HuH-7 (cell line): ENCODE measurements at regions not wholly inside any gene's neighbourhood (a gene's known extent, or its start where the extent isn't known, plus 50 kb on each side); places are given as distances from the start of the nearest gene placed in this dataset.

Experiments used
- DNase-seq: peaks from one replicate; pipeline ENCODE4 v3.0.0; 2011; ENCODE audit warnings: low spot score

GRCh38 chr16:49078104-49078503, 203.5 kb downstream of the CBLN1 start:
- DNase-seq, result no peak

GRCh38 chr16:49075709-49076108, 205.9 kb downstream of the CBLN1 start:
- no peak for DNase-seq

GRCh38 chr16:49068224-49068623, 213.4 kb downstream of the CBLN1 start:
- no peak for DNase-seq

- DNase-seq, result no peak
Measured at GRCh38 chr16:49067776-49068175, 213.9 kb downstream of the CBLN1 start.

GRCh38 chr16:49061137-49061714, 220.4 kb downstream of the CBLN1 start:
- no peak for DNase-seq

GRCh38 chr16:49060728-49061127, 220.9 kb downstream of the CBLN1 start:
- DNase-seq, result no peak

GRCh38 chr16:49058382-49058781, 223.3 kb downstream of the CBLN1 start:
- no peak for DNase-seq

- no peak for DNase-seq
Measured at GRCh38 chr16:49057936-49058335, 223.7 kb downstream of the CBLN1 start.

- no peak for DNase-seq
Measured at GRCh38 chr16:49057391-49057790, 224.2 kb downstream of the CBLN1 start.

GRCh38 chr16:49056546-49056945, 225.1 kb downstream of the CBLN1 start:
- no peak for DNase-seq

GRCh38 chr16:49055824-49056545, 225.7 kb downstream of the CBLN1 start:
- DNase-seq, result no peak

- DNase-seq, result no peak
Measured at GRCh38 chr16:49055291-49055690, 226.3 kb downstream of the CBLN1 start.

GRCh38 chr16:49054606-49055005, 227.0 kb downstream of the CBLN1 start:
- no peak for DNase-seq

- no peak for DNase-seq
Measured at GRCh38 chr16:49052846-49053245, 228.8 kb downstream of the CBLN1 start.

GRCh38 chr16:49051576-49051975, 230.1 kb downstream of the CBLN1 start:
- no peak for DNase-seq

GRCh38 chr16:49050607-49051006, 231.0 kb downstream of the CBLN1 start:
- DNase-seq, result no peak

GRCh38 chr16:49049644-49050043, 232.0 kb downstream of the CBLN1 start:
- no peak for DNase-seq

GRCh38 chr16:49049191-49049590, 232.4 kb downstream of the CBLN1 start:
- no peak for DNase-seq

GRCh38 chr16:49048557-49048956, 233.1 kb downstream of the CBLN1 start:
- no peak for DNase-seq

- DNase-seq, result no peak
Measured at GRCh38 chr16:49036126-49036525, 245.5 kb downstream of the CBLN1 start.

- no peak for DNase-seq
Measured at GRCh38 chr16:49027420-49027819, 254.2 kb downstream of the CBLN1 start.

- no peak for DNase-seq
Measured at GRCh38 chr16:49026566-49027181, 255.0 kb downstream of the CBLN1 start.

- no peak for DNase-seq
Measured at GRCh38 chr16:49024896-49025295, 256.7 kb downstream of the CBLN1 start.

- no peak for DNase-seq
Measured at GRCh38 chr16:49024016-49024415, 257.6 kb downstream of the CBLN1 start.
